HCT116 (cell line): ENCODE measurements at regions not wholly inside any gene's neighbourhood (a gene's known extent, or its start where the extent isn't known, plus 50 kb on each side); places are given as distances from the start of the nearest gene placed in this dataset.

Source experiments
- CTCF ChIP-seq, 3 experiments: fragments of 200-600 bp in 1 of 3; sonication (generic) in 1 of 3; IDR thresholded peaks in 2 of 3; conservative IDR thresholded peaks in 1 of 3; 2 replicates each; pipeline ENCODE4 v1.5.1; 2012 to 2017; ENCODE audit warnings: low read depth in 2 of 3, low read length in 2 of 3, antibody characterized with exemption in 1 of 3, borderline replicate concordance in 1 of 3, control low read depth in 1 of 3, mild to moderate bottlenecking in 1 of 3, mixed read lengths in 1 of 3, mixed run types in 1 of 3, moderate library complexity in 1 of 3; ENCODE audit not compliant: insufficient read depth in 1 of 3
- EGR1 ChIP-seq: IDR thresholded peaks from 2 replicates; pipeline ENCODE4 v1.6.1; 2012; ENCODE audit warnings: low read depth
- ELF1 ChIP-seq: IDR thresholded peaks from 2 replicates; pipeline ENCODE4 v1.6.1; 2012; ENCODE audit warnings: low read depth, borderline replicate concordance
- EZH2 ChIP-seq: fragments of 200-600 bp; sonication (generic); IDR thresholded peaks from 2 replicates; pipeline ENCODE4 v1.6.1; 2017; ENCODE audit warnings: antibody characterized with exemption, mixed run types
- EZH2phosphoT487 ChIP-seq: fragments of 200-600 bp; IDR thresholded peaks from 2 replicates; pipeline ENCODE4 v1.6.1; 2018; ENCODE audit warnings: antibody characterized with exemption, borderline replicate concordance
- FOSL1 ChIP-seq: IDR thresholded peaks from 2 replicates; pipeline ENCODE4 v1.6.1; 2012; ENCODE audit warnings: low read depth
- MAX ChIP-seq: IDR thresholded peaks from 2 replicates; pipeline ENCODE4 v1.6.1; 2012
- TCF7L2 ChIP-seq: IDR thresholded peaks from 2 replicates; pipeline ENCODE4 v1.7.0; 2011; ENCODE audit warnings: borderline replicate concordance, inconsistent platforms; ENCODE audit not compliant: insufficient read depth, insufficient read length; ENCODE audit errors: extremely low read depth
- YY1 ChIP-seq: IDR thresholded peaks from 2 replicates; pipeline ENCODE4 v1.6.1; 2011; ENCODE audit warnings: low read length, low read depth, moderate library complexity, mild to moderate bottlenecking; ENCODE audit not compliant: insufficient replicate concordance; ENCODE audit errors: extremely low read depth
- ZBTB33 ChIP-seq: IDR thresholded peaks from 2 replicates; pipeline ENCODE4 v1.6.1; 2011; ENCODE audit warnings: mild to moderate bottlenecking, low read length, moderate library complexity; ENCODE audit not compliant: insufficient replicate concordance; ENCODE audit errors: extremely low read depth

- TF ChIP-seq FOSL1 (no peak), YY1 (no peak), TCF7L2 (no peak), EGR1 (no peak), CTCF (IDR thresholded peaks at IDR 0.05 in 2 of 3, conservative IDR thresholded peaks at IDR 0.05 in 1 of 3; ENCODE audit: borderline replicate concordance in 1 of 3, insufficient read depth in 1 of 3, low read depth in 2 of 3, low read length in 2 of 3) (no peak), EZH2 (no peak), ELF1 (no peak), MAX (no peak), EZH2phosphoT487 (no peak), ZBTB33 (no peak)
These were observed 389.4 kb upstream of the GOT2 start for GRCh38 chr16:59123479-59123878.
